DND-41 (cell line): ENCODE measurements at regions not wholly inside any gene's neighbourhood (a gene's known extent, or its start where the extent isn't known, plus 50 kb on each side); places are given as distances from the start of the nearest gene placed in this dataset.

Experiments
- ATAC-seq: fragments of 200-7000 bp; cut with Tn5 transposase; 3 replicates; pipeline ENCODE4 v1.9.1; 2021; ENCODE audit warnings: low read depth; ENCODE audit not compliant: insufficient read depth
- DNase-seq: peaks from one replicate; pipeline ENCODE4 v3.0.0-alpha.2; 2020
- H2AFZ ChIP-seq: 2 replicates; pipeline ENCODE4 v1.6.0; 2012; ENCODE audit warnings: low read depth, low read length
- H3K27ac ChIP-seq: 2 replicates; pipeline ENCODE4 v1.5.1; 2012; ENCODE audit warnings: low read length, inconsistent platforms
- H3K27me3 ChIP-seq: fragments of 200-600 bp; sonication (generic); 2 replicates; pipeline ENCODE4 v1.6.0; 2012; ENCODE audit warnings: low read length, mild to moderate bottlenecking, inconsistent platforms; ENCODE audit not compliant: insufficient read depth, poor library complexity
- H3K36me3 ChIP-seq: 2 replicates; pipeline ENCODE4 v1.5.1; 2012; ENCODE audit warnings: low read length, inconsistent platforms; ENCODE audit not compliant: insufficient read depth
- H3K4me1 ChIP-seq: 2 replicates; pipeline ENCODE4 v1.5.1; 2012; ENCODE audit warnings: mild to moderate bottlenecking, low read length; ENCODE audit not compliant: insufficient read depth
- H3K4me2 ChIP-seq: 2 replicates; pipeline ENCODE4 v1.6.0; 2012; ENCODE audit warnings: mild to moderate bottlenecking, moderate library complexity, low read length, inconsistent platforms; ENCODE audit not compliant: insufficient read depth
- H3K4me3 ChIP-seq, 2 experiments: fragments of 200-600 bp in 1 of 2; shearing (Covaris generic) in 1 of 2; 2 replicates each; pipeline ENCODE4 v1.5.1; 2012 to 2016; ENCODE audit warnings: inconsistent platforms in 2 of 2, low read length in 2 of 2, mild to moderate bottlenecking in 2 of 2, low read depth in 1 of 2, moderate library complexity in 1 of 2
- H3K79me2 ChIP-seq: 2 replicates; pipeline ENCODE4 v1.6.0; 2012; ENCODE audit warnings: low read length, inconsistent platforms; ENCODE audit not compliant: insufficient read depth
- H3K9ac ChIP-seq: 2 replicates; pipeline ENCODE4 v1.6.0; 2012; ENCODE audit warnings: low read depth, mild to moderate bottlenecking, inconsistent platforms, low read length, moderate library complexity
- H3K9me3 ChIP-seq: 2 replicates; pipeline ENCODE4 v1.5.1; 2012; ENCODE audit warnings: low read length, moderate library complexity, mild to moderate bottlenecking, inconsistent platforms; ENCODE audit not compliant: insufficient read depth, severe bottlenecking
- H4K20me1 ChIP-seq: 2 replicates; pipeline ENCODE4 v1.6.0; 2012; ENCODE audit warnings: low read length; ENCODE audit not compliant: insufficient read depth
- CTCF ChIP-seq: IDR thresholded peaks from 2 replicates; pipeline ENCODE4 v1.5.1; 2012; ENCODE audit warnings: borderline replicate concordance, low read length, moderate library complexity, mild to moderate bottlenecking; ENCODE audit not compliant: poor library complexity, severe bottlenecking; ENCODE audit errors: extremely low read depth
- EZH2 ChIP-seq: IDR thresholded peaks from 3 replicates; pipeline ENCODE4 v1.6.1; 2012; ENCODE audit warnings: borderline replicate concordance, low read depth, mild to moderate bottlenecking, moderate library complexity, low read length, inconsistent platforms; ENCODE audit not compliant: severe bottlenecking

- peaks cover under 1% of the 10 kb centered on the region; the same call in 1 of the 2 replicates for H3K4me1 ChIP-seq
- no peaks in the 10 kb centered on the region for H3K9me3 ChIP-seq
- H3K27me3 ChIP-seq: no peaks in the 10 kb centered on the region
- no peak overlapping the region for H3K9ac ChIP-seq
- no peak for DNase-seq
- H2AFZ ChIP-seq: no peak overlapping the region
- no peaks in the 10 kb centered on the region for H3K79me2 ChIP-seq
- no peak overlapping the region for H3K27ac ChIP-seq
- H4K20me1 ChIP-seq: peaks cover 25% of the 10 kb centered on the region
- ATAC-seq: no peak
- H3K36me3 ChIP-seq: no peaks in the 10 kb centered on the region
- no peak overlapping the region for H3K4me3 ChIP-seq
- TF ChIP-seq EZH2 (no peak), CTCF (no peak)
- H3K4me2 ChIP-seq: no peak overlapping the region
Measured at GRCh38 chr16:89040391-89040790, 53.3 kb upstream of the ACSF3 start.

GRCh38 chr16:89040861-89041570, 52.6 kb upstream of the ACSF3 start:
- Histone ChIP-seq H3K9ac (no peak overlapping the region), H3K4me2 (no peak overlapping the region), H2AFZ (no peak overlapping the region), H3K9me3 (no peaks in the 10 kb centered on the region), H4K20me1 (peaks cover 25% of the 10 kb centered on the region), H3K4me1 (no peaks in the 10 kb centered on the region), H3K27me3 (no peaks in the 10 kb centered on the region), H3K36me3 (no peaks in the 10 kb centered on the region), H3K79me2 (no peaks in the 10 kb centered on the region), H3K27ac (no peak overlapping the region), H3K4me3 (no peak overlapping the region)
- DNase-seq (no peak), ATAC-seq (no peak)
- TF ChIP-seq EZH2 (no peak), CTCF (no peak)

GRCh38 chr16:89041571-89042481, 51.8 kb upstream of the ACSF3 start:
- no peaks in the 10 kb centered on the region for H3K27me3 ChIP-seq
- H4K20me1 ChIP-seq: peaks cover 24% of the 10 kb centered on the region
- H3K4me2 ChIP-seq: no peak overlapping the region
- H3K9me3 ChIP-seq: no peaks in the 10 kb centered on the region
- no peaks in the 10 kb centered on the region for H3K79me2 ChIP-seq
- H3K4me3 ChIP-seq: no peak overlapping the region
- ATAC-seq: no peak
- H3K27ac ChIP-seq: no peak overlapping the region
- no peak overlapping the region for H3K9ac ChIP-seq
- TF ChIP-seq EZH2 (no peak), CTCF (no peak)
- H2AFZ ChIP-seq: no peak overlapping the region
- no peak for DNase-seq
- H3K36me3 ChIP-seq: no peaks in the 10 kb centered on the region
- no peaks in the 10 kb centered on the region for H3K4me1 ChIP-seq
